ENCODE measurements at regions not wholly inside any gene's neighbourhood (a gene's known extent, or its start where the extent isn't known, plus 50 kb on each side); places are given as distances from the start of the nearest gene placed in this dataset.

DNA sequence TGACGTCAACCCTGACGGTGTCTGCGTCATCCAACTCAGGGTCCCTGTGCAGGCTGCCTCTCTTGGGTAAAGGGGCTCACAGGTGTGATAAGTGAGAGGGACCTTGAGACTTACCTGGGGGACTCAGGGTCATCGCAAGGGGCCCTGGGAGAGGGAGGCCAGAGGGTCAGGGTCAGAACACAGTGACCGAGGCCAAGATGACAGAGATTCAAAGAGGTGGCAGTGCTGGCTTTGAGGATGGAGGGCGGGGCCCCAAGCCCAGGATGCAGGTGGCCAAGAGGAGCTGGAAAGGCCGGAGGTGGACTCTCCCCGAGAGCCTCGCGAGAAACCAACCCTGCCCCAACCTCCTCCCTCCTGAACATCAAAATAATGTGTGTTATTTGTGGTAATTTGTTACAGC, 165.2 kb upstream of the PPP2R2D start:
- no peak for DNase-seq (ENCODE audit: low read depth)

DNA sequence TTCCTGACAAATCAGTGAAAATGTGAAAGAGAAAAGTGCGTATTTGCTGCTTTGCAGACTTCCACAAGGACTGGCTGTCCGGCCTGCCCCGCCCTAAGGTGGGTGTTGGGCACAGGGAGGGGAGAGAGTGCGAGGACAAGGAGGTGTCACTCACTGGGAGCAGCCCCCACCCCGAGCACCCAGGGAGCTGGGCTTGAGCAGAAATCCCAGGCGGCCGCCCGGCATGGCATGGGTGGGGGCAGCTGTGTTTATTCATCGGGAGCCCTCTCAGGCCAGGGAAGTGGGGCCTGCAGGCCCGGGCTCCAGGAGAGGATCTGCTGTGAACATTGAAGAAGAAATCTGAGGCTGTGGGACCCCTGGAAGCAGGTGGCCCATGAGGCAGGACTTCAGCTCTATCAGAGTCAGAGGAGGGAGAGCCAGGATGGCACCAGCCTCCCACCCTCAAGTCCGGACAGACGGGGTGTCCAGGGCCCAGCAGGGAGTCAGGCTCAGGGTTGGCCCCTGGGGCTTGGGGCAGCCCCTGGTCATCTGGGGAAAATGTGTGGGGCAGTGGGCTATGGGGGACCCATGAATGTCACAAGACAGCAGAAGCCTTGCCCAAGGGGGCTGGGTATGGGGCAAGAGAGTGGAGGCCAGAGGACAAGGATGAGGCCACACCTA, 164.4 kb upstream of the PPP2R2D start:
- no peak for DNase-seq (ENCODE audit: low read depth)

DNA sequence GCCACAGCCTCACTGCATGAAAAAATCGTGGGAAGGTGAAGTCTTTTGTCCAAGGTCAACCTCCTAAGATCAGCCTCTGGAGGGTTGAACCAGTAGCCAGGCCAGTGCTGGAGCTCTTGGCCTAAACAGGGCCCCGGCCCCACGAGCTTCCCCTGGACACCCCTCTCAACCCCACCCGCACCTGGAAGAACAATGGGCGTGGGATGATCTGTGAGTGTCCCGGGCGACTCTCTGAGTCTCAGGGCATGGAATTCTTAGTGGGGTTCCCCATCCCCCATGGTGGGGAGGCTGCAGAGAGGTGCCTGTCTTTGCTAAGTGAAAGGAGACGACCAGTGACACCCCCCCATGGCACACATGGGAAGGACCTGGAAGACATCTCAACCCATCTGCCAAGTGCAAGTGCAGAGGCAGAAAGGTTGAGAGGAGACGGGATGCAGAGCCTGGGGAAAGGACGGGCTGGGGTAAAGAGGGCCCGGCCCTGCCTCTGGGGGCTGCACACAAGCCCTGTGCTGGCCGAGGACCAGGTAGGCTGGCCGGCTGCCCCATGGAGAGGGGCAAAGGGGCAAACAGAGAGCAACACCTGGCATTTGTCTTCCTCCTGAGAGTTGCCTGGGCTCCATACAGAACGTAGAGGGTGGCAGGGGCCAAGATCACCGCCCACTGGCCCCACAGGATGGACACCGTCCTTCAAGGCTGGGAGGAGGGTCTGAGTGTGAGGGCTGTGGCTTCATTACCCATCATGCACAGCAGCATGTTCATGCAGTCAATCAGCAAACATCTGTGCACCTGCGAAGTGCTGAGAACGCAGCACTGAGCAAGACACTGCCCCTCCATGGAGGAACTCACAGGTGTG, 163.0 kb upstream of the PPP2R2D start:
- no peak for DNase-seq (ENCODE audit: low read depth)

DNA sequence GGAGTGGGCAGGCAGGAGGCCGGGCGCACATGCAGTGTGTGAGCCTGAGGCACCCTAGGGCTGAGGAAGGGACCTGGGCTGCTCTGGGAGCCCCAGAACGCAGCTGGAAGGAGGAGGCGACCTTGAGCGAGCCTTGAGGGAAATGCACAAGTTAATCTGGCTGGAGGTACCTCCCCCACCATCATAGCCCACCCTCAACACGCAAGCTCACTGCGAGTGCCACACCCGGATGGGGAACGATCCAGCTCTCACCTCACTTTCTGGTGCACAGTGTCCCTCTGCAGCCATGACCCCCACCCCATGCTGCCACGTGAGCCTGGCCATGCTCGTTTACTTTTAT, 162.4 kb upstream of the PPP2R2D start:
- DNase-seq (ENCODE audit: low read depth), result no peak

DNA sequence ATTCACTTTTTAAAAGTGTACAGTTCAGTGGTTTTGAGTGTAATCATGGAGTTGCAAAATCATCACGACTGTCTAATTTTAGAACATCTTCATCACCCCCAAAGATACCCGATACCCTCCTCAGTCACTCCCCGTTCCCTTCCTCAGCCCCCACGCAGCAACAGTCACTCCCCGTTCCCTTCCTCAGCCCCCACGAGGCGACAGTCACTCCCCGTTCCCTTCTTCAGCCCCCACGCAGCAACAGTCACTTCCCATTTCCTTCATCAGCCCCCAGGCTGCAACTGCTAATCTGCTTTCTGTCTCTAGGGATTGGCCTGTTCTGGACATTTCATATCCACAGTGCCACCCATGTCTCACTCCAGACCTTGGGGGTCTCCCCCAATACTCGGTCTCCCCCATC, 161.6 kb upstream of the PPP2R2D start:
- DNase-seq (ENCODE audit: low read depth), result no peak

DNA sequence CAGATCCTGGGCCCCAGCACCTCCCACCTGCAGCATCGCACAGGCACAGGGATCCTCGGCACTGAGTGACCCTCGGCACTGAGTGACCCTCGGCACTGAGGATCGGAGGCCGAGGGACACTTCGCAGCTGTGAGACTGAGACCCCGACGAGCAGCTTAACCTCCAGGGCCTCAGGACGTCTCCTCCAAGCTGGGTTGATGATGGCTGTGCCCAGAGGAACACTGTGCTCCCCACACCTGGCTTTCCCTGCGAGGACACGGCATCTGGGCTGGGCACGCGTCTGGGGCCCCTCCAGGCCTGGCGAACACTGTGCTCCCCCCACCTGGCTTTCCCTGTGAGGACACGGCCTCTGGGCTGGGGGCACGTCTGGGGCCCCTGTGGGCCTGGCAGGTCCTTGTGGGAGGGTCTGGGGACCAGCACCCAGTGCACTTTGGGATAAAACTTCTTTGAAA, 158.3 kb upstream of the PPP2R2D start:
- no peak for DNase-seq (ENCODE audit: low read depth)

DNA sequence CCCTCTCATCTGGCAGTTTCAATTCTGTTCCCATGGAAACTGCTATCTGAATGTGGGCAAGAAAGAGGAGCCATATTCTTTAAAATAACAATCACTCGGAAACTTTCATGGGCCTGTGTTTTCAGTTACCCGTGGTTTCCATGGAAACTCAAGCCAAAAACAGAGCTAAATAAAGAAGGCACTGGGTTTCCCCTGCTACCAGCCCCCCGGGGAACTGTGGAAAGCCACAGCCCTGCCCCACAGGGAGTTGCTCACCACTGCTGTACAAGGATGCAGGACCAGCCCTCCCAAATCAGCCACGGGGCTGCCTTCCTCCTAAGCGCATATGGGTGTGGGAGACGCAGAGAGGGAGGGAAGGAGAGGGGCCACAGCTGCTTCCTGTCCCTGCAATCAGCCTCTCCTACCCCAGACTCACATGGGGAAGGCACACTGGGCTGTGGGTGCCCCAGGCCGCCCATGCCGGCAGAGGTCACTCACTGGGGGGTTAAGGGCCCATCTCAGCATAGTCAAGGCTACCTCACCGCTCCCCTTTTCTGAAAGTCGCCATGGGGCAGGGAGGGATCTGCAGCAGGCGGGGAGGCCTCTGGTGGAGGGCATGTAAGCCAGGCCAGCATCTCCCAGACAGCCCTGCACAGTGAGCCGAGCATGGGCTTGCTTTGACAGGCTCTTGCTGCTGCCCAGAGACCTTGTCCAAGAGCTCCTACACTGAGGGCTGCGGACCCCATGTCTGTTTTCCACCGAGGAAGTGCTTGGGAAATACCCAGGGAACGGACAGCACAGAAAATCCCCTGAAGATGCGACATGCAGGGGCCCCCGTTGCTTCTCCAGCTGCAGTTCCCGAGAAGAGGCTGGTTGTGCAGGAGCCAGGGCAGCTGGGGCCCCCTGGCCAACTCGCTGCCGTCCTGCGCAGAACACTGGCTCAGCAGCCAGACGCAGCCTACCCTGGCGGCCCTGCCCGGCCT, 157.3 kb upstream of the PPP2R2D start:
- no peak for DNase-seq (ENCODE audit: low read depth)

DNA sequence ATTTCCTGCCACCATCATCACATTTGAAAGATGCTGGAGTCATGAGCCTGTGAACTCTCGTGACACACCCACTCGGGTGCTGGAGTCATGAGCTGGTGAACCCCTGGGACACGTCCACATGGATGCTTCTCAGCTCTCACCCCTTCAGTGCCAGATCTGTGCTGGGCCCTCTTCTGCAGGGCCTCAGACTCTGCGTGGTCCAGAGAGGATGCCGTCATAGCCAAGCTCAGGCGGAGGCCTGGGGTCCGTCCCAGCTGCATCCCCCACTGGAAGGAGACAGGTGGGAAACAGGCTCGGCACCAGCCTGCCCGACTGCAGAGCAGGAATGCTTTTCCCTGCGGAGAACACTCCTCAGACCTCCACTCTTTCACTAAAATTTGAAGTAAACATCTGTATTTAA, 156.5 kb upstream of the PPP2R2D start:
- no peak for DNase-seq (ENCODE audit: low read depth)

DNA sequence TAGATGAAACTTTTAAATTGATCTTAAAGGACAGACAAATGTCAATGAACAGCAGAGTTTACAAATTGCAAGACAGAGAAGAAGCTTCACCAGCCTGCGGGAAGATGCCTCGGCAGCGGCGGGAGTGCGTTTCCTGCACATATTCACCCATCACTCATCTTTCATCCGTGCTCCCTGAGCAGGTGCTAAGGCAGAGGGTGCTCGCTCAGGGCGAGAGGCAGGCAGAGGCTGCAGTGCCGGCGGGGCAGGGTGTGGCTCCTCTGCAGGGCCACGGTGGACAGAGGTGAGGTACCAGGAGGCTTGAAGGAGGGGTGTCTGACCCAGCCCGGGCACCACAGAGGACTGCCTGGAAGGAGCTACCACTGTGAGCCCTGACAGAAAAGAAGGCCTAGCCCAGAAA, 155.2 kb upstream of the PPP2R2D start:
- no peak for DNase-seq (ENCODE audit: low read depth)

DNA sequence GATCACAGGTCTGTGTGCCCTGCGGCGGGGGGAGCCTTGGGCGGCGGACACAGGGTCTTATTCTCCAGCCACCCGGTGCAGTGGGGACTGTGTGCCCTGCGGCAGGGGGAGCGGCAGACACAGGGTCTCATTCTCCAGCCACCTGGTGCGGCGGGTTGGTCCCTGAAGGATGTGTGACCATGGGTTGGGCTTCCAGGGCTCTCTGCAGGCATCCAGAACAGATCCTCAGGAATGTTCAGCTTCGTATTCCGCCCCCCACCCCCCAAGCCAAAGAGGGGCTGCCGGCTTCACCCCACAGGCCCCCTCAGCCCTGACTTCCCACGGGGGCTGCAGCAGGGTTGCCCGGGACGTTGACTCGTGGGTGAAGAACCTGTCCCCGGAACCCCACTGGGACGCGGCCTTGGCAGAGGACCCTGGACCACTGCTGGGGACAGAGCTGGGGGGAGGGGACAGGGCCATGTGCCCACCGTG, 154.5 kb upstream of the PPP2R2D start:
- no peak for DNase-seq (ENCODE audit: low read depth)

DNA sequence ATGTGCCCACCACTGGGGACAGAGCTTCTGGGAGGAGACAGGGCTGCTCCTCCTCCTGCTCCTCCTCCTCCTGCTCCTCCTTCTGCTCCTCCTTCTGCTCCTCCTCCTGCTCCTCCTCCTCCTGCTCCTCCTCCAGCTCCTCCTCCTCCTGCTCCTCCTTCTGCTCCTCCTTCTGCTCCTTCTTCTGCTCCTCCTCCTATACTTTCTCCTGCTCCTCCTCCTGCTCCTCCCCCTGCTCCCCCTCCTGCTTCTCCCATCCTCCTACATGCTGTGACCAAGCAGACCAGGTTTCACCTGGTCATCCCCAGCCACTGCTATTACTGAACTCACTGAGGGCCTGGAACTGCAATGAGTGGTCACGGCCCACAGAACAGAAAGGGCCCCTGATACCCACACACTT, 154.0 kb upstream of the PPP2R2D start:
- DNase-seq (ENCODE audit: low read depth), result no peak

DNA sequence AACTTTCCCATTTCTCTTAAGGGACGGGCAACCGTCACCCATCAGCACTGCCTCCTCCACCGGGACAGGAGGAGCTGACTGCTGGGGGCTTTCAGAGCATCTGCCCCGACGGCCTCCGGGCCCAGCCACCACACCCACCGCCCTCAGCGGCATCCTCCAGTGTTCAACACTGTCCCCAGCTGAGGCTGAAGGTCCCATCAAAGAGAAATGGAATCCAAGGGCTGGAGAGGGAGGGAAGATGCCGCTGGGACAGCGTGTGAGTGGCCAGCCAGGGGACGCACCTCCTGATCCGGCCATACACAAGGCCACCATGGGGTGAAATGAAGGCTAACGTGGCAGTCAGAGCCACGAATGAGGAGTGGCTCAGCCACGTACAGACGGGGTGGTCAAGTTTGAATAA, 153.6 kb upstream of the PPP2R2D start:
- DNase-seq (ENCODE audit: low read depth), result no peak

DNA sequence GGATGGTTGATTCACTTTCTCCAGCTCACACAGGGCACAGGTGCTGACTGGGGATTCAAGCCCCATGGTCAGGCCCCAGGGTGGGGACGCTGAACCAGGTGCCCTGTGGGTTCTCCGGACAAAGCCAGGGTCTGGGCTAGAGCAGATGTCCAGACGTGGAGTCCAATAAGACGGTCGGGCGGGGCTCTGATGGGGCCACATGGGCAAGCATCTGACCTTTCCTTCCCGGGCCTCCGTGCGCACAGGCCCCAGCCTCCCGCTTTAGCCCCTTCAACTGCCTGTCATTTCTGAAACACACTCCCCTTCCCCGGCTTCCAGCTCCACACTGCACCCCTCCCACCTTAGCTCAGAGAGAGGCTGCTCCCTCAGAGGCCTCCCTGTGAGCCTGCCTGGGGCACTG, 153.0 kb upstream of the PPP2R2D start:
- DNase-seq (ENCODE audit: low read depth), result no peak

DNA sequence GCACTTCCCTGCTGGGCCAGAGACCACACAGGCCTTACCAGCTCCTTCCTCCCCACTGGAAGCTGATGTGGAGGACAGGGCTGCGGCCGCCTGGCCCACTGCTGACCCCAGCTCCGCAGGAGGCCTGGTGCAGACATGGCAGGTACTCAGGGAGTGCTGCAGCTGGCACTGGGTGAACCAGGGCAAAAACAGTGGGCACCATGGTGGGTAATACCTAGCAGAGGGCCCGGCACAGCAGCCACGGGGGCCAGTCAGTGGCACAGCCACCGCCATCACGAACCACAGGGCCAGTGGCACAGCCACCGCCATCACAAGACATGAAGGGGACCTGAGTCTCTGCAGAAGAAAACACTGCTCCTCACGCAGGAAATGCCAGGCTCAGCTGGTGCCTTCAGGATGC, 152.6 kb upstream of the PPP2R2D start:
- DNase-seq (ENCODE audit: low read depth), result no peak

DNA sequence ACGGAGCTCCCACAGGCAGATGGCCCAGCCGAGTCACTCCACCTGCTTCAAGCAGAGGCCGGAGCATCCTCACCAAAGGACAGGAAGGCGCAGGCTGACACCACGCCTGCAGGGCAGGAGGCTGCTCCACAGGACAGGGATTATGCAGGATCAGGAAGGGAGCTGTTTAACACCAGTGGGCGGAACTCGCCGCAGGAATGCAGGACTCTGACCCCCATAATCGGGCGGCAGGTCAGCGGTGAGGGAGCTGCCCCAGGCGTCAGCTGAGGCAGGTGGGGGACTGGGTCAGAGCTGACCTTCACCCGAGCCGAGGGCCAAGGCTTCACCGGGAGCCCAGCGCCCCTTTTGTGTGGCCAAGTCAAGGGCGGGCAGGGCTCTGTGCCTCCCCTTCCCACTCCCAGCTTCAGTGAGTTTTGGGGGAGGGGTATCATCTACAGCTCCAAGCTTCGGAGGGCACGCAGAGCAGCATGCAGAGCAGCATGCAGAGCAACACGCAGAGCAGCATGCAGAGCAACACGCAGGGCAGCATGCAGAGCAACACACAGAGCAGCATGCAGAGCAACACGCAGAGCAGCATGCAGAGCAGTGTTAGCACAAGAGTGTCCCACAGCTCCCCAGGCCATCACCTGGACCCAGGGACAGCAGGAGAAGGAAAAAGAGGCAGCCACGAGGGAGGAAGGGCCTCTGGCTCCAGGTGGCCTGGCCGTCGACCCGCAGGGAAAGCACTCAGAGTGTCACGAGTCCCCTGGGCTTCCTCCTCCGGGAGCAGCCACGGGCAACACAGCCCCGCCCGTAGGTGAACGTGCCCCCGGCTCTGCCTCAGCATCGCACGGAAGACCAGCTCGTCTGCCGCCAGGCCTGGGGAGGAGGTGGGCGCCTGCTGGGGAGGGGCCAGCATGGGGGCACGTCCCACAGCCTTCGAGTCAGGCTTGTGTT, 151.7 kb upstream of the PPP2R2D start:
- no peak for DNase-seq (ENCODE audit: low read depth)

DNA sequence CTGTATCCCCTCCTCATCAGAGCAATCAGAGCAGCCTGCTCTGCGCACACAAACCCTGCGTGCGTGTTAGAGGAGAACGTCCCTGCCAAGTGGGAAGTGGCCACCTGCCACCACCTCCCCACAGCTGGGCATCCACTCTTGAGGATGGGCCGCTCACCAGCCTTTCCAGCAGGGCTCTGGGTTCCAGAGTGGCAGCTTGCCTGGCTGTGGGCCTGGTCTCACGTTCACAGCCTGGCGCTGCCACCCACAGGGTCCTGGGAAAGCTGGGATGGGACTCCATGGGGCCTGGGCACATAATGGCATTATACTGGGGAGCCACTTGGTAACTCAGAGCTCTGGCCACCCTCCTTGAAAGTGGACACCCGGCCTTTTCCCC, 151.1 kb upstream of the PPP2R2D start:
- no peak for DNase-seq (ENCODE audit: low read depth)

DNA sequence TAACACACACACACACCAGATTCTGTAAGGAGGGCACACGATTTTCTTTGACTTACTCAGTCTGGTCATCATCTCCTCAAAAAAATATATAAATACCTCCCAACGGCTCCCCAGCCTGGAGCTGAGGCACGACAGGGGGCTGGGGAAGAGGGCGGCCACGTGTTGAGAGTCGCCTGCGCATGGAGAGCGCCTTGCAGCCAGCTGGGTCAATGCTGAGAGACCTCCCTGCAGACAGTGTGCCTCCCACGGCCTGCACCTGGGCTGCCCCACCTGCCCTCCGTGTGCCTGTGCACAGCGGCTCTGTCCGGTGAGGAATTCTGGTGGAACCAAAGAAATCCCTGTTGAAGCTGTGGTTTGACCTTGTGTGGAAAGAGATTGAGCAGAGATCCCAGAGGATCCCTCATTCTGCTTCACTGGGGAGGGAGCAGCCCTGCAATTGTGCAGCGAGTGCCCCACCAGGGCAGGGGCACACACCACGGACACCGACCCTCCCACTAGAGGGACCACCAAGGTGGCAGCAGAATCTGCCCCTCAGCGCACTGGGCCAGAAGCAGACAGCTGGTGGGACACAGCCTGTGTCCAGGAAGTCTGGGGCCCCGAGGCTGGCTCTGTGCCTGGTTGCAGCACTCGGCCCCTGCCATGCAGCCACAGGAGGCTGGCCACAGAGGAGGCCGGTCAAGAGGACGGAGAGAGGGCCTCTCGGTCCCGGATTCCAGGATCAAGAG, 150.5 kb upstream of the PPP2R2D start:
- no peak for DNase-seq (ENCODE audit: low read depth)

DNA sequence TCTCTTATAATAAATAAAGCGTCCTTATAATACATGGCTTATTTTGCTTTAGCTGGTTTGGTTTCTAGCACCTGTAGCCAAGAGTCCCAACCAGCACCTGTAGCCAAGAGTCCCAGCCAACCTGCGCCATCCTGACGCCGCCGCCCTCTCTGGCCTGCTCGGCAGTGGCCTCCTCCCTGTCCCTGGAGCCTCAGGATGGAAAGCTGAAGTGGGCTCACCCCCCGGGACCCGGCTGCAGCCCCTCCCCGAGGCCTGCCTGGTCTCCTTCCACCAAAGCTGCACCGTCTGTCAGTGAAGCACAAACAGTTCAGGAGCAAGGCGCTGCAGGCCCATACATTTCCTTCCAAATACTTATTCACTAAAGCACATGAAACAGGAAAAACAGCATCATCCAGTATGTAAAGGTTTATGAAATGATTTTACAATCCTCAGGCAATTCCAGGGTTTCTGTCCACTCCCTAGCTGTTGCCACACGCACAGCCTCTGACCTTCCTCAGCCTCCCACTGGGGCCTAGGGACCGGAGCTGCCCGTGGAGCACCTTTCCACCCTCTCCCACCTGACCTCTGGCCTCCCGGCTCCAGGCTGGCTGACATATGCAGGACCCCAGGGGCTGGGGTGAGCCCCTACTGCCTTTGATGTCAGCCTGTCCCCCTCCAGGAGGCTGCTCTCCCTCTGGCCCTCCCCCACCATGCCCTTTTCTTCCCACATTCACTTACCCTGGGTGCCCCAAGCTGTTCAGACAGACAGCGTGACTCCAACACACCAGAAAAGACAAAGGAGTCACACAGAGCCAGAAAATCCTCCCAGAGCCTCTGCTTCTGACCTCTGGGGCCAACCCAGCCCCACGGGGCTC, 149.6 kb upstream of the PPP2R2D start:
- no peak for DNase-seq (ENCODE audit: low read depth)

DNA sequence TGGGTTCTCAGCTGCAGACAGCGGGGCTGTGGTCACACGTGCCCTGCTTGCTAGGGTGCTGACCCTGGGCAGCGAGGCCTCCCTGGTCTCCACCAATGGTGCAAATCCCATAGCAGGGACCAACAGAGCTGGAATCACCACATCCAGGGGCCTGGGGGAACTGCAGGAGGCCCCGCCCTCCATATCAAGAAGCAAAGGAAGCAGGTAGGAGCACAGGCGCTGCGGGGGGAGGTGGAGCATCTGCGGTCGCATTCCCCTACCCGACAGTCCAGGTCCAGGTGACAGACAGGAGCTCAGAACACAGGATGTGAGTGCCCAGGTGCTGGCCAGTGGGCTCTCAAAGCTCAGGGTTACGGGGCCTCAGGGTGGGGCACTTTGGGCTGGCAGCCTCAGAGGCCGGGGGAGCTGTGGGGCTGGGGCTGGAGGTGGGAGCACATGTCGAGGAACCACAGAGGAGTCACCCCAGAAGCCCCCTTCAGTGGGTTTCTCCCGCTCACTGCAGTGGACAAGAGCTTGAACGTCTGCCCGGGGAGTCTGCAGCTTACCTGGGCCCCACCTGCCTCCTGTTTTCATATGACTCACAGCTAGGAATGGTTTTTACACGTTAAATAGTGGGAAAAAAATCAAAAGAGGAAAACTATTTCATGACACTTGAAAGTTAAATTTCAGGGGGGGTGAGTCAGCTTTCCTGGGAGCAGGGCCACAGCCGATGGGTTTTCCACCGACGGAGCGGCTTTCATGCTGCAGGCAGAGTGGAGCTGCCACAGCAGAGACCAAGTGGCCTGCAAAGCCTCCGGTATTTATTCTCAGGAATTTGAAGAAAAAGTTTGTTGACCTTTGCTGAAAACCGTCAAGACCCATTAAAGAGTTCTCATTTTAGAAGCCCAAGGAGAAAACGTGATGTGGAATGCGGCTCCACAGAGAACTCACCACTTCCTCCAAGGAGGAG, 148.7 kb upstream of the PPP2R2D start:
- DNase-seq (ENCODE audit: low read depth), result no peak

Data from CMK (cell line).